Motor neuron (in vitro differentiated cells): ENCODE measurements at regions not wholly inside any gene's neighbourhood (a gene's known extent, or its start where the extent isn't known, plus 50 kb on each side); places are given as distances from the start of the nearest gene placed in this dataset.

Source experiments
- ATAC-seq, 8 experiments: fragments of 200-7000 bp; cut with Tn5 transposase; replicated peaks in 6 of 8; 2 replicates each; pipeline ENCODE4 v1.8.0; 2021; ENCODE audit warnings: mild to moderate bottlenecking in 8 of 8, moderate library complexity in 8 of 8
- H3K27ac ChIP-seq, 2 donors: fragments of 250-450 bp; sonication (Bioruptor Pico); 2 replicates each; pipeline ENCODE4 v1.9.0; 2021; ENCODE audit warnings: antibody characterized with exemption in 2 of 2, mild to moderate bottlenecking in 2 of 2, moderate library complexity in 1 of 2
- H3K4me1 ChIP-seq, 2 donors: fragments of 250-450 bp; sonication (Bioruptor Pico); replicated peaks in 1 of 2; 2 replicates each; pipeline ENCODE4 v1.6.1; 2021; ENCODE audit warnings: antibody characterized with exemption in 2 of 2, mild to moderate bottlenecking in 2 of 2, moderate library complexity in 1 of 2
- H3K4me3 ChIP-seq, 5 donors: fragments of 250-450 bp; sonication (Bioruptor Pico); 2 replicates each; pipeline ENCODE4 v1.9.0; 2021; ENCODE audit warnings: antibody characterized with exemption in 5 of 5, mild to moderate bottlenecking in 5 of 5, moderate library complexity in 4 of 5
- WGBS, 10 experiments: fragments of 450-650 bp; shearing (Covaris generic); methylation state at CpG; one replicate each; pipeline ENCODE4 v1.0.0; 2022; 5-methylcytosine and 5-hydroxymethylcytosine counted together
- in situ Hi-C, 9 experiments: fragments of 400-800 bp; cut with MboI; loops; one replicate each; pipeline ENCODE4 v1.15.0; 2021; ENCODE audit warnings: low sequenced_read_pairs in 9 of 9, low pct_unique_long_range_greater_than_20kb in 2 of 9; ENCODE audit not compliant: unreplicated experiment in 9 of 9

- Histone ChIP-seq H3K4me3 (no peak overlapping the region), H3K27ac (no peak overlapping the region), H3K4me1 (peaks cover 10 to 13% of the 10 kb centered on the region in 2 donors)
- ATAC-seq = no peak
- WGBS, 10 experiments = 0 to 83% (median 40%) methylated on average over 1 to 2 of the region's 6 CpGs; no CpG with 5 or more reads in 3 of the 10 experiments
- in situ Hi-C loops = no loop called here
Measured at GRCh38 chr10:123433539-123433938, 232.6 kb upstream of the GPR26 start.

GRCh38 chr10:123434435-123435039 is 231.6 kb upstream of the GPR26 start:
- WGBS, 10 experiments = 27 to 100% (median 79%) methylated on average over 1 to 8 of the region's 15 CpGs; no CpG with 5 or more reads in 1 of the 10 experiments
- in situ Hi-C loops = no loop called here
- Histone ChIP-seq H3K4me3 (no peak overlapping the region), H3K27ac (no peak overlapping the region), H3K4me1 (peaks cover under 1 to 3% of the 10 kb centered on the region in 2 donors)
- ATAC-seq = no peak

- Histone ChIP-seq H3K27ac (no peak overlapping the region), H3K4me1 (no peaks in the 10 kb centered on the region), H3K4me3 (no peak overlapping the region)
- in situ Hi-C loops = no loop called here
- WGBS, 10 experiments = 10 to 100% (median 88%) methylated on average over 1 to 4 of the region's 4 CpGs; no CpG with 5 or more reads in 5 of the 10 experiments
- ATAC-seq = no peak
Measured at GRCh38 chr10:123442901-123443300, 223.3 kb upstream of the GPR26 start.

GRCh38 chr10:123443924-123444323 is 222.2 kb upstream of the GPR26 start:
- no peak overlapping the region for H3K4me3 ChIP-seq
- in situ Hi-C loops = no loop called here

GRCh38 chr10:123445261-123445775 is 220.8 kb upstream of the GPR26 start:
- no peak overlapping the region for H3K4me3 ChIP-seq
- in situ Hi-C loops = no loop called here
- 31 to 100% (median 81%) methylated on average over 2 to 5 of the region's 8 CpGs; no CpG with 5 or more reads in 3 of the 10 experiments for WGBS, 10 experiments
- H3K4me1 ChIP-seq = peaks cover 0 to 4% of the 10 kb centered on the region in 2 donors
- no peak for ATAC-seq
- H3K27ac ChIP-seq = no peak overlapping the region

More at GRCh38 chr10:123443924-123444323, 222.2 kb upstream of the GPR26 start:
- Histone ChIP-seq H3K4me1 (no peaks in the 10 kb centered on the region), H3K27ac (no peak overlapping the region)
- no peak for ATAC-seq

GRCh38 chr10:123446449-123447156 is 219.6 kb upstream of the GPR26 start:
- in situ Hi-C loops = no loop called here
- peaks cover 5 to 17% of the 10 kb centered on the region in 2 donors for H3K4me1 ChIP-seq
- WGBS, 10 experiments = 0 to 67% (median 53%) methylated on average over 1 to 7 of the region's 10 CpGs; no CpG with 5 or more reads in 3 of the 10 experiments
- no peak overlapping the region for H3K27ac ChIP-seq
- no peak overlapping the region for H3K4me3 ChIP-seq
- ATAC-seq = no peak

GRCh38 chr10:123449234-123449962 is 216.8 kb upstream of the GPR26 start:
- Histone ChIP-seq H3K4me3 (no peak overlapping the region), H3K27ac (no peak overlapping the region), H3K4me1 (peaks cover 12 to 26% of the 10 kb centered on the region in 2 donors)
- no peak for ATAC-seq
- in situ Hi-C loops = no loop called here
- 40 to 92% (median 80%) methylated on average over 1 to 3 of the region's 7 CpGs; no CpG with 5 or more reads in 5 of the 10 experiments for WGBS, 10 experiments

GRCh38 chr10:123450956-123451605 is 215.1 kb upstream of the GPR26 start:
- in situ Hi-C loops = no loop called here
- Histone ChIP-seq H3K4me1 (peaks cover 12 to 26% of the 10 kb centered on the region in 2 donors), H3K4me3 (no peak overlapping the region), H3K27ac (no peak overlapping the region)
- 29 to 84% (median 66%) methylated on average over 4 to 14 of the region's 14 CpGs; no CpG with 5 or more reads in 1 of the 10 experiments for WGBS, 10 experiments
- peak in 4 of 8 experiments; percentile 10 to 20 (median 12) for ATAC-seq

- Histone ChIP-seq H3K27ac (no peak overlapping the region), H3K4me3 (no peak overlapping the region), H3K4me1 (peaks cover 12 to 26% of the 10 kb centered on the region in 2 donors)
- peak in 6 of 8 experiments; percentile 25 to 99 (median 97) for ATAC-seq
- WGBS, 10 experiments = 20 to 88% (median 70%) methylated on average over 3 to 10 of the region's 14 CpGs; no CpG with 5 or more reads in 2 of the 10 experiments
- in situ Hi-C loops = no loop called here
Measured at GRCh38 chr10:123451618-123452245, 214.4 kb upstream of the GPR26 start.

GRCh38 chr10:123454987-123455386 is 211.2 kb upstream of the GPR26 start:
- 0 to 100% (median 83%) methylated on average over 1 to 4 of the region's 4 CpGs for WGBS, 10 experiments
- H3K4me1 ChIP-seq = peaks cover 14 to 38% of the 10 kb centered on the region in 2 donors
- ATAC-seq = no peak

GRCh38 chr10:123455861-123456260 is 210.3 kb upstream of the GPR26 start:
- H3K4me3 ChIP-seq = no peak overlapping the region
- no peak overlapping the region for H3K27ac ChIP-seq
- in situ Hi-C loops = no loop called here
- WGBS, 10 experiments = 75 to 100% (median 94%) methylated on average over 1 to 3 of the region's 3 CpGs; no CpG with 5 or more reads in 7 of the 10 experiments
- peaks cover 14 to 30% of the 10 kb centered on the region in 2 donors for H3K4me1 ChIP-seq
- no peak for ATAC-seq

More at GRCh38 chr10:123454987-123455386, 211.2 kb upstream of the GPR26 start:
- Histone ChIP-seq H3K27ac (no peak overlapping the region), H3K4me3 (no peak overlapping the region)
- in situ Hi-C loops = no loop called here

- Histone ChIP-seq H3K4me3 (no peak overlapping the region), H3K27ac (no peak overlapping the region), H3K4me1 (peaks cover 13 to 29% of the 10 kb centered on the region in 2 donors)
- WGBS, 10 experiments = 19 to 100% (median 55%) methylated on average over 1 to 4 of the region's 5 CpGs; no CpG with 5 or more reads in 3 of the 10 experiments
- in situ Hi-C loops = no loop called here
- no peak for ATAC-seq
Measured at GRCh38 chr10:123458933-123459332, 207.2 kb upstream of the GPR26 start.
